GM23338 (cell line): ENCODE measurements at regions not wholly inside any gene's neighbourhood (a gene's known extent, or its start where the extent isn't known, plus 50 kb on each side); places are given as distances from the start of the nearest gene placed in this dataset.

Source experiments
- ATAC-seq: fragments of 200-7000 bp; cut with Tn5 transposase; 3 replicates; pipeline ENCODE4 v1.9.1; 2020
- DNase-seq: peaks from one replicate; pipeline ENCODE4 v3.0.0-alpha.2; 2015; ENCODE audit warnings: low spot score
- H2AFZ ChIP-seq: fragments of 200-600 bp; sonication (generic); 2 replicates; pipeline ENCODE4 v1.8.0; 2016; ENCODE audit warnings: antibody characterized with exemption, mild to moderate bottlenecking, moderate library complexity
- H3F3A ChIP-seq: fragments of 200-600 bp; sonication (generic); replicated peaks from 2 replicates; pipeline ENCODE4 v1.8.0; 2017; ENCODE audit warnings: antibody characterized with exemption, mixed run types, low read depth
- H3K27ac ChIP-seq: fragments of 200-600 bp; sonication (generic); 2 replicates; pipeline ENCODE4 v1.6.1; 2016; ENCODE audit warnings: low read depth
- H3K27me3 ChIP-seq: fragments of 200-600 bp; sonication (generic); 2 replicates; pipeline ENCODE4 v1.8.0; 2016; ENCODE audit warnings: mild to moderate bottlenecking, mixed run types, moderate library complexity; ENCODE audit not compliant: insufficient read depth
- H3K36me3 ChIP-seq: fragments of 200-600 bp; sonication (generic); 2 replicates; pipeline ENCODE4 v1.8.0; 2016; ENCODE audit warnings: mild to moderate bottlenecking; ENCODE audit not compliant: insufficient read depth
- H3K4me1 ChIP-seq: fragments of 200-600 bp; sonication (generic); 2 replicates; pipeline ENCODE4 v1.8.0; 2016; ENCODE audit warnings: mild to moderate bottlenecking, moderate library complexity; ENCODE audit not compliant: insufficient read depth
- H3K4me2 ChIP-seq: fragments of 200-600 bp; sonication (generic); 2 replicates; pipeline ENCODE4 v1.7.1; 2017; ENCODE audit warnings: mixed run types
- H3K4me3 ChIP-seq: fragments of 200-600 bp; sonication (generic); 2 replicates; pipeline ENCODE4 v1.6.1; 2016; ENCODE audit warnings: mixed run types
- H3K79me2 ChIP-seq: fragments of 200-600 bp; sonication (generic); replicated peaks from 2 replicates; pipeline ENCODE4 v1.8.0; 2017; ENCODE audit warnings: mild to moderate bottlenecking; ENCODE audit not compliant: insufficient read depth
- H3K9me2 ChIP-seq: fragments of 200-600 bp; sonication (generic); 2 replicates; pipeline ENCODE4 v1.8.0; 2017; ENCODE audit not compliant: insufficient read depth
- H4K20me1 ChIP-seq: fragments of 200-600 bp; sonication (generic); replicated peaks from 2 replicates; pipeline ENCODE4 v1.8.0; 2017; ENCODE audit warnings: mild to moderate bottlenecking; ENCODE audit not compliant: insufficient read depth
- H3K27ac Mint-ChIP-seq: 2 replicates; pipeline ENCODE4 v1.8.0; 2020; ENCODE audit warnings: inconsistent platforms, mild to moderate bottlenecking, moderate library complexity, mixed read lengths
- H3K27me3 Mint-ChIP-seq: 3 replicates; pipeline ENCODE4 v1.8.0; 2022; ENCODE audit warnings: low read depth, mild to moderate bottlenecking, moderate library complexity, mixed read lengths, inconsistent platforms; ENCODE audit not compliant: insufficient read depth, poor library complexity
- H3K36me3 Mint-ChIP-seq: 3 replicates; pipeline ENCODE4 v1.8.0; 2021; ENCODE audit warnings: low read depth, mild to moderate bottlenecking, inconsistent platforms, moderate library complexity, mixed read lengths
- H3K4me1 Mint-ChIP-seq: 3 replicates; pipeline ENCODE4 v1.8.0; 2020; ENCODE audit warnings: mild to moderate bottlenecking, inconsistent platforms, mixed read lengths
- H3K4me3 Mint-ChIP-seq: 3 replicates; pipeline ENCODE4 v1.8.0; 2021; ENCODE audit warnings: moderate library complexity, mild to moderate bottlenecking, inconsistent platforms, mixed read lengths
- H3K9me3 Mint-ChIP-seq: 3 replicates; pipeline ENCODE4 v1.8.0; 2020; ENCODE audit warnings: moderate library complexity, mild to moderate bottlenecking, inconsistent platforms, mixed read lengths
- CREB1 ChIP-seq: fragments of 250-450 bp; sonication (Bioruptor Pico); IDR thresholded peaks from 2 replicates; pipeline ENCODE4 v1.5.0; 2020; ENCODE audit warnings: low read depth, mild to moderate bottlenecking, moderate library complexity
- EZH2 ChIP-seq: fragments of 200-600 bp; sonication (generic); IDR thresholded peaks from one replicate; pipeline ENCODE4 v1.8.0; 2017; ENCODE audit warnings: antibody characterized with exemption, mild to moderate bottlenecking, low read depth; ENCODE audit not compliant: unreplicated experiment
- EZH2phosphoT487 ChIP-seq: fragments of 200-600 bp; sonication (generic); IDR thresholded peaks from one replicate; pipeline ENCODE4 v1.8.1; 2018; ENCODE audit warnings: antibody characterized with exemption; ENCODE audit not compliant: unreplicated experiment
- JUNB ChIP-seq: IDR thresholded peaks from one replicate; pipeline ENCODE4 v1.6.1; 2016; ENCODE audit warnings: antibody characterized with exemption; ENCODE audit not compliant: unreplicated experiment
- NANOG ChIP-seq: IDR thresholded peaks from 2 replicates; pipeline ENCODE4 v1.6.1; 2016; ENCODE audit warnings: antibody characterized with exemption, borderline replicate concordance
- POLR2AphosphoS5 ChIP-seq: IDR thresholded peaks from 2 replicates; pipeline ENCODE4 v1.6.1; 2016; ENCODE audit warnings: antibody characterized with exemption, low read depth
- STAT1 ChIP-seq: IDR thresholded peaks from one replicate; pipeline ENCODE4 v1.6.1; 2016; ENCODE audit warnings: antibody characterized with exemption; ENCODE audit not compliant: unreplicated experiment
- ZNF114 ChIP-seq: fragments of 250-450 bp; sonication (Bioruptor Pico); IDR thresholded peaks from 2 replicates; pipeline ENCODE4 v1.5.0; 2020; ENCODE audit warnings: mild to moderate bottlenecking, moderate library complexity
- ZNF331 ChIP-seq: fragments of 250-450 bp; sonication (Bioruptor Pico); IDR thresholded peaks from 2 replicates; pipeline ENCODE4 v1.5.0; 2020; ENCODE audit warnings: low read depth, mild to moderate bottlenecking, moderate library complexity
- TF ChIP-seq, protein P1 (sequence below): IDR thresholded peaks from 2 replicates; pipeline ENCODE4 v1.6.1; 2016; ENCODE audit warnings: antibody characterized with exemption

- no peak for TF ChIP-seq EZH2phosphoT487
These were observed 499.5 kb upstream of the MYT1L start (continued) for GRCh38 chr2:2830576-2830975.

GRCh38 chr2:2828774-2829368 is 497.8 kb upstream of the MYT1L start:
- no peak for DNase-seq
- Histone ChIP-seq H2AFZ (no peak overlapping the region), H3K9me2 (no peaks in the 10 kb centered on the region; the same call in 1 of the 2 replicates), H3K4me1 (no peaks in the 10 kb centered on the region), H3K36me3 (no peaks in the 10 kb centered on the region), H4K20me1 (no peaks in the 10 kb centered on the region), H3F3A (no peaks in the 10 kb centered on the region), H3K4me3 (no peak overlapping the region), H3K27me3 (no peaks in the 10 kb centered on the region), H3K79me2 (no peaks in the 10 kb centered on the region), H3K4me2 (no peak overlapping the region), H3K27ac (no peak overlapping the region)
- Mint-ChIP-seq H3K4me1 (peaks cover 3% of the 10 kb centered on the region; the same call in 1 of the 3 replicates), H3K27ac (no peak overlapping the region), H3K36me3 (peaks cover 3% of the 10 kb centered on the region; the same call in 2 of the 3 replicates), H3K4me3 (no peak overlapping the region), H3K9me3 (peaks cover 12% of the 10 kb centered on the region), H3K27me3 (peaks cover 5% of the 10 kb centered on the region)
- ATAC-seq, result no peak
- TF ChIP-seq POLR2AphosphoS5 (no peak), EZH2phosphoT487 (no peak), STAT1 (no peak)

GRCh38 chr2:2827761-2828221 is 496.7 kb upstream of the MYT1L start:
- H3K4me2 ChIP-seq, result no peak overlapping the region
- H2AFZ ChIP-seq, result no peak overlapping the region
- H4K20me1 ChIP-seq, result no peaks in the 10 kb centered on the region
- Mint-ChIP-seq H3K27me3 (peaks cover 5% of the 10 kb centered on the region), H3K36me3 (peaks cover 3% of the 10 kb centered on the region; the same call in 2 of the 3 replicates), H3K4me1 (peaks cover 3% of the 10 kb centered on the region; the same call in 1 of the 3 replicates), H3K9me3 (peaks cover 17% of the 10 kb centered on the region), H3K4me3 (no peak overlapping the region), H3K27ac (no peak overlapping the region)
- H3K36me3 ChIP-seq, result no peaks in the 10 kb centered on the region
- no peak for TF ChIP-seq JUNB
- TF ChIP-seq ZNF331 (CRISPR knock-in tag), result no peak
- no peak for TF ChIP-seq EZH2
- TF ChIP-seq, protein P1, sequence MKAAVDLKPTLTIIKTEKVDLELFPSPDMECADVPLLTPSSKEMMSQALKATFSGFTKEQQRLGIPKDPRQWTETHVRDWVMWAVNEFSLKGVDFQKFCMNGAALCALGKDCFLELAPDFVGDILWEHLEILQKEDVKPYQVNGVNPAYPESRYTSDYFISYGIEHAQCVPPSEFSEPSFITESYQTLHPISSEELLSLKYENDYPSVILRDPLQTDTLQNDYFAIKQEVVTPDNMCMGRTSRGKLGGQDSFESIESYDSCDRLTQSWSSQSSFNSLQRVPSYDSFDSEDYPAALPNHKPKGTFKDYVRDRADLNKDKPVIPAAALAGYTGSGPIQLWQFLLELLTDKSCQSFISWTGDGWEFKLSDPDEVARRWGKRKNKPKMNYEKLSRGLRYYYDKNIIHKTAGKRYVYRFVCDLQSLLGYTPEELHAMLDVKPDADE, result no peak
- no peak for TF ChIP-seq CREB1
- no peak for TF ChIP-seq NANOG
- TF ChIP-seq ZNF114 (CRISPR knock-in tag), result no peak
- no peak for TF ChIP-seq STAT1
- no peaks in the 10 kb centered on the region for H3K27me3 ChIP-seq
- H3K9me2 ChIP-seq, result no peaks in the 10 kb centered on the region; the same call in 1 of the 2 replicates
- H3K27ac ChIP-seq, result no peak overlapping the region
- no peak for DNase-seq
- H3F3A ChIP-seq, result no peaks in the 10 kb centered on the region
- ATAC-seq, result no peak
- no peaks in the 10 kb centered on the region for H3K79me2 ChIP-seq
- no peak overlapping the region for H3K4me3 ChIP-seq
- H3K4me1 ChIP-seq, result no peaks in the 10 kb centered on the region
